Activated CD4-positive, alpha-beta T cell treated with anti-CD3 and anti-CD28 coated beads for 36 hours (primary cell): ENCODE measurements at regions not wholly inside any gene's neighbourhood (a gene's known extent, or its start where the extent isn't known, plus 50 kb on each side); places are given as distances from the start of the nearest gene placed in this dataset.

Experiments
- ATAC-seq: fragments of 200-7000 bp; cut with Tn5 transposase; one replicate; pipeline ENCODE4 v1.10.0; 2021; ENCODE audit warnings: mild to moderate bottlenecking, moderate library complexity
- CTCF ChIA-PET: fragments of 350-600 bp; sonication (Branson Sonifier 250); formaldehyde crosslinking; loops from one replicate; lab custom pipeline; 2021; ENCODE audit warnings: antibody characterized with exemption; lab: Charles Lee
- POLR2A ChIA-PET: fragments of 350-600 bp; sonication (Branson Sonifier 250); formaldehyde crosslinking; loops from one replicate; lab custom pipeline; 2021; ENCODE audit warnings: antibody characterized with exemption, inconsistent platforms; lab: Charles Lee
- DNase-seq: peaks from one replicate; pipeline ENCODE4 v3.0.0-alpha.2; 2020
- H3K27ac Mint-ChIP-seq: one replicate; pipeline ENCODE4 v1.8.0; 2021; ENCODE audit warnings: mixed read lengths
- H3K27me3 Mint-ChIP-seq: one replicate; pipeline ENCODE4 v1.8.0; 2021; ENCODE audit warnings: mixed read lengths
- H3K36me3 Mint-ChIP-seq: one replicate; pipeline ENCODE4 v1.8.0; 2021; ENCODE audit warnings: low read depth, mixed read lengths
- H3K4me1 Mint-ChIP-seq: one replicate; pipeline ENCODE4 v1.8.0; 2021; ENCODE audit warnings: mixed read lengths
- H3K4me3 Mint-ChIP-seq: one replicate; pipeline ENCODE4 v1.8.0; 2021; ENCODE audit warnings: mild to moderate bottlenecking, moderate library complexity, mixed read lengths
- H3K9me3 Mint-ChIP-seq: one replicate; pipeline ENCODE4 v1.8.0; 2021; ENCODE audit warnings: low read depth, mixed read lengths
- intact Hi-C, 2 experiments: fragments of 100-400 bp; cut with DNase I in 1 of 2; cut with micrococcal nuclease in 1 of 2; formaldehyde crosslinking; loops; one replicate each; pipeline versions ENCODE4 v1.14.2 to v1.15.1; 2022 to 2024; cut with DNase I, micrococcal nuclease

DNA sequence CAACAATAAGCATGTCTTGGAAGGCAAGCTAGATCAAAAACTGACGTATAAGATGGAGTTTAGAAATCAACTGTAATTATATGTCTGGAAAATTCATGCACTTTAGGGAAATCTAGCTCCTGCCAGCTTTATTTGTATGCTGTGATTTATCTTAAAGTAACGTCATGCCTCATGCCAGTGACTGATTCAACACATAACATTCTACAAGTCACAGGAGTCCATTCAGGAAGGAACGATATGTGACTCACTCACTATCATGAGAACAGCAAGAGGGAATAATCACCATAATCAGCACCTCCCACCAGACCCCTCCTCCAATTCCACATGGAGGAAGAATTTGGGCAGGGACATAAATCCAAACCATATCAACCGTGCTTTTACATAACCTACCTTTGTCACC, 682.4 kb upstream of the ADAMTS5 start:
- DNase-seq (no peak), ATAC-seq (no peak)
- H3K27me3 Mint-ChIP-seq: no peaks in the 10 kb centered on the region
- POLR2A ChIA-PET: no interaction called here
- no peaks in the 10 kb centered on the region for H3K4me1 Mint-ChIP-seq
- no peak overlapping the region for H3K27ac Mint-ChIP-seq
- H3K4me3 Mint-ChIP-seq: no peak overlapping the region
- intact Hi-C loops: no loop called here
- H3K9me3 Mint-ChIP-seq: peaks cover 3% of the 10 kb centered on the region
- no peaks in the 10 kb centered on the region for H3K36me3 Mint-ChIP-seq
- CTCF ChIA-PET: no interaction called here

GRCh38 chr21:27648560-27648959, 681.7 kb upstream of the ADAMTS5 start:
- intact Hi-C loops: no loop called here
- H3K36me3 Mint-ChIP-seq: no peaks in the 10 kb centered on the region
- no peaks in the 10 kb centered on the region for H3K27me3 Mint-ChIP-seq
- DNase-seq (no peak), ATAC-seq (no peak)
- ChIA-PET CTCF (no interaction called here), POLR2A (no interaction called here)
- no peak overlapping the region for H3K27ac Mint-ChIP-seq
- no peak overlapping the region for H3K4me3 Mint-ChIP-seq
- H3K4me1 Mint-ChIP-seq: no peaks in the 10 kb centered on the region
- H3K9me3 Mint-ChIP-seq: peaks cover 3% of the 10 kb centered on the region

DNA sequence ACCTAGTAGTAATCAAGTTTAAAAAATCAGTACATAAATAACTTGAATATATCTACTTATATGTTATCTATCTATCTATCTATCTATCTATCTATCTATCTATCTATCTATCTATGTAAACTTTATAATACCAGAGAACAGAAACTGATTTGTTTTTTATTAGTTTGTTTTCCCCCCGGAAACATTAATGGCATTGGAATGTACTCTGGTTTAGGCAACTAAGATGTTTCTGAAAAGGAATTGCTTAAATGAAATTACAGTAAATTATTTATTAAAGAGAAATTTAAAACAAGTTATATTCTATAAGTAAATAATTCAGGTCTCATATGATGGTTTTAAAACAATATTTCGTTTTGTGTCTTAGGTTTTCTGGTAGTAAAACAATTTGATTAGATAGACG, 681.0 kb upstream of the ADAMTS5 start:
- Mint-ChIP-seq H3K36me3 (no peaks in the 10 kb centered on the region), H3K4me3 (no peak overlapping the region), H3K27me3 (no peaks in the 10 kb centered on the region), H3K27ac (no peak overlapping the region), H3K9me3 (peaks cover 3% of the 10 kb centered on the region), H3K4me1 (no peaks in the 10 kb centered on the region)
- ChIA-PET CTCF (no interaction called here), POLR2A (no interaction called here)
- DNase-seq (no peak), ATAC-seq (no peak)
- intact Hi-C loops: no loop called here

GRCh38 chr21:27647401-27647800, 680.5 kb upstream of the ADAMTS5 start:
- DNase-seq: no peak
- no peaks in the 10 kb centered on the region for H3K36me3 Mint-ChIP-seq
- peaks cover 3% of the 10 kb centered on the region for H3K9me3 Mint-ChIP-seq
- ATAC-seq: no peak
- H3K4me1 Mint-ChIP-seq: no peaks in the 10 kb centered on the region
- no peak overlapping the region for H3K27ac Mint-ChIP-seq
- no peak overlapping the region for H3K4me3 Mint-ChIP-seq
- CTCF ChIA-PET: no interaction called here
- intact Hi-C loops: no loop called here
- POLR2A ChIA-PET: no interaction called here
- H3K27me3 Mint-ChIP-seq: no peaks in the 10 kb centered on the region

DNA sequence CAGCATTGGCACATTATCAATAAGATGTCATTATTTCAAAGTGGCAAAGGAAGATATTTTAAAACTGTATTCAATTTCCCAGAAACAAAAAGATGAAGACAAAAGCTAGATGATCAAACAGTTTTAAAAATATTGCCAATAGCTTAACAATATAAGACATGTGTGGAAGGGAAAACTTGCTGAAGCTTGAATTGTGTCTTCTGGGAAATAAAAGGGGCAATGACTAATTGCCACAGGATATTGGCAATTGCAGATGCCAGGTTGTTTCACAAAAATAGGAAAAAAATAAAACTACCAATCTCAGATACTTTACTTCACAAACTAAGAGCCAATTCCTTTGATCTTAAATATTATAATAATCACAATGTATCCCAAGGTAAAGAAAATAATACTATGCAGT, 679.8 kb upstream of the ADAMTS5 start:
- Mint-ChIP-seq H3K9me3 (peaks cover 3% of the 10 kb centered on the region), H3K36me3 (no peaks in the 10 kb centered on the region), H3K4me1 (no peaks in the 10 kb centered on the region), H3K4me3 (no peak overlapping the region), H3K27ac (no peak overlapping the region), H3K27me3 (no peaks in the 10 kb centered on the region)
- DNase-seq: no peak
- no peak for ATAC-seq
- ChIA-PET POLR2A (no interaction called here), CTCF (no interaction called here)
- intact Hi-C loops: no loop called here

GRCh38 chr21:27646056-27646455, 679.2 kb upstream of the ADAMTS5 start:
- ATAC-seq (no peak), DNase-seq (no peak)
- CTCF ChIA-PET: no interaction called here
- peaks cover 3% of the 10 kb centered on the region for H3K9me3 Mint-ChIP-seq
- POLR2A ChIA-PET: no interaction called here
- no peak overlapping the region for H3K4me3 Mint-ChIP-seq
- no peaks in the 10 kb centered on the region for H3K36me3 Mint-ChIP-seq
- intact Hi-C loops: no loop called here
- no peaks in the 10 kb centered on the region for H3K27me3 Mint-ChIP-seq
- no peak overlapping the region for H3K27ac Mint-ChIP-seq
- no peaks in the 10 kb centered on the region for H3K4me1 Mint-ChIP-seq

- Mint-ChIP-seq H3K4me1 (no peaks in the 10 kb centered on the region), H3K27ac (no peak overlapping the region), H3K27me3 (no peaks in the 10 kb centered on the region), H3K4me3 (no peak overlapping the region), H3K36me3 (no peaks in the 10 kb centered on the region), H3K9me3 (no peaks in the 10 kb centered on the region)
- CTCF ChIA-PET: interaction anchor here (0.6 kb wide), 1 partner anchor 188 kb away, joined by 3 read pairs; no protein-coding TSS in a partner anchor
- no peak for ATAC-seq
- intact Hi-C loops: no loop called here
- POLR2A ChIA-PET: no interaction called here
- no peak for DNase-seq
These were observed 678.4 kb upstream of the ADAMTS5 start for GRCh38 chr21:27645285-27645684.

- Mint-ChIP-seq H3K36me3 (no peaks in the 10 kb centered on the region), H3K4me1 (no peaks in the 10 kb centered on the region), H3K9me3 (no peaks in the 10 kb centered on the region), H3K27me3 (no peaks in the 10 kb centered on the region), H3K4me3 (no peak overlapping the region), H3K27ac (no peak overlapping the region)
- ATAC-seq: no peak
- DNase-seq: no peak
- intact Hi-C loops: no loop called here
- CTCF ChIA-PET: no interaction called here
- POLR2A ChIA-PET: no interaction called here
These were observed 676.4 kb upstream of the ADAMTS5 start for GRCh38 chr21:27643326-27643725.

- intact Hi-C loops: no loop called here
- ATAC-seq (no peak), DNase-seq (no peak)
- no peaks in the 10 kb centered on the region for H3K4me1 Mint-ChIP-seq
- H3K27me3 Mint-ChIP-seq: no peaks in the 10 kb centered on the region
- H3K36me3 Mint-ChIP-seq: no peaks in the 10 kb centered on the region
- CTCF ChIA-PET: no interaction called here
- H3K9me3 Mint-ChIP-seq: no peaks in the 10 kb centered on the region
- H3K27ac Mint-ChIP-seq: no peak overlapping the region
- H3K4me3 Mint-ChIP-seq: no peak overlapping the region
- POLR2A ChIA-PET: no interaction called here
These were observed 672.4 kb upstream of the ADAMTS5 start for GRCh38 chr21:27639286-27639685.

DNA sequence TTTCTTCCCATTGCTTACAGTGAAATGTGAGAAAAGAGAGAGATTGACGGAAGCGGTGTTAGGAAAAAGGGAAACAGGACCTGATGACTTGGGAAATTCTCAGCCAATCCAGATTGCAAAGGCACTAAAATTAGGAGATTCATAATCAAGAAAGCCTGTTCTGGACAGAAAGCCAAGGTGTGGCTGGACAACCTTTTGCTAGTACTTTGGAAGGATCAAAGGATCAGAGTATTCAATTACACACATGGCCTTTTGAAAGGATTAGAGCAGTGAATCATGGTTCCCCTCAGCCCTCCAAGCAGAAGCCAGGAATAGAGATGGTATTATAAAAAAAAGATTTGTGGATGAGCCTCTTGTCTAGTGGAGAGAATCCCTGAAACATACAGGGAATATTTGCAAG, 669.8 kb upstream of the ADAMTS5 start:
- intact Hi-C loops: no loop called here
- H3K27ac Mint-ChIP-seq: no peak overlapping the region
- no peak for ATAC-seq
- no peak overlapping the region for H3K4me3 Mint-ChIP-seq
- H3K4me1 Mint-ChIP-seq: no peaks in the 10 kb centered on the region
- POLR2A ChIA-PET: no interaction called here
- no peaks in the 10 kb centered on the region for H3K27me3 Mint-ChIP-seq
- no peaks in the 10 kb centered on the region for H3K9me3 Mint-ChIP-seq
- no peak for DNase-seq
- CTCF ChIA-PET: no interaction called here
- H3K36me3 Mint-ChIP-seq: no peaks in the 10 kb centered on the region

DNA sequence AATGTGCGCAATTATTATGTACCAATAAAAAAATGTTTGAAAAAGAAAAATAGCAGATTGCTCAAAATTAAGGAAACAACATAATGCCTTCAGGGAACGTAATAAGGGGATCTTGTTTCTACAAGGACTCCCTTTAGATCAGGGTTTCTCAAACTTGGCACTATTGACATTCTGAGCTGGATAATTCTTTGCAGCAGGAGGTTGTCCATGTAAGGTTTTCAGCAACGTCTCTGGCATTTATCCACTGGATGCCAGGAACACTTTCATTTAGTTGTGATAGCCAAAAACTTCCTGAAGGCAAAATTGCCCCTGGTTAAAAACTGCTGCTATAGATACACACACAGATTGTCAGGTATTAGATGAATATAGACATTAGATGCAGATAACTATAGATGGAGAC, 666.7 kb upstream of the ADAMTS5 start:
- no peaks in the 10 kb centered on the region for H3K36me3 Mint-ChIP-seq
- DNase-seq (no peak), ATAC-seq (no peak)
- H3K4me1 Mint-ChIP-seq: no peaks in the 10 kb centered on the region
- CTCF ChIA-PET: no interaction called here
- POLR2A ChIA-PET: no interaction called here
- intact Hi-C loops: no loop called here
- H3K27ac Mint-ChIP-seq: no peak overlapping the region
- H3K9me3 Mint-ChIP-seq: peaks cover 3% of the 10 kb centered on the region
- H3K27me3 Mint-ChIP-seq: no peaks in the 10 kb centered on the region
- no peak overlapping the region for H3K4me3 Mint-ChIP-seq

DNA sequence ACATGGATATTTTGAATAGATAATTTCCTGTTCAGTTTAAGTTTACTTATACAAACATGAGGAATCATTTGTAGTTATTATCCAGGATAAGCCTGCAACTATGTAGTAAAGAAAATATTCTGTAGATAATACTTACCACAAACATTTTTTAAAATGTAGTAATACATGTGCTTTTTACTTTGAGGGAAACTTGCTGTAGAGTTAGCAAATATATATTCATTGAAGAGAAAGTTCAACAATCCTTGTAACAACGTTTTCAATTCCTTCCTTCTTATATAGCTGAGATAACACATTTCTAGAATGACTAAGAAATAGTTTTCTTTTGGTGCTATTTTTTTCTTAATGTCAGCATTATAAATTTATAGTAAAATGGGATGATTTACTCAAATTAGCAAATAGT, 664.6 kb upstream of the ADAMTS5 start:
- intact Hi-C loops: no loop called here
- ATAC-seq (no peak), DNase-seq (no peak)
- Mint-ChIP-seq H3K9me3 (peaks cover 3% of the 10 kb centered on the region), H3K4me3 (no peak overlapping the region), H3K27ac (no peak overlapping the region), H3K4me1 (no peaks in the 10 kb centered on the region), H3K36me3 (no peaks in the 10 kb centered on the region), H3K27me3 (no peaks in the 10 kb centered on the region)
- ChIA-PET CTCF (no interaction called here), POLR2A (no interaction called here)

DNA sequence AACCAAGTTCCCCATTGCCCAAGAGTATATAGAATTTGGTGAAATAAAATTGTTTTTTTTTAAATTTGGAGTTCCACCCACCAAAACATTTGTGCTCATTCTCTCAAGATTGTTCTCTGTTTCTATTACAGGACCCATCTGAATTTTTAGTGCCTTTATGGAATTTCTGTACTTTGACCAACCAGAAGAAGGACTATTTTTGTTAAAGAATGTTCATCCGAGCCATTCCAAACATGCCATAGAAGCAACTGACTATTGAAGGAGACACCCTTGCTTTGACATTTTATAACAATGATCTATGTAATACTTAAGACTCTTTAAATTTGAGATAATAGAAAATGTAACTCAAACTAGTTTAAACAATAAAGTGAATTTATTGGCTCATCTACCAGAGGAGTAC, 655.7 kb upstream of the ADAMTS5 start:
- H3K36me3 Mint-ChIP-seq: no peaks in the 10 kb centered on the region
- H3K4me3 Mint-ChIP-seq: no peak overlapping the region
- no peaks in the 10 kb centered on the region for H3K27me3 Mint-ChIP-seq
- no peaks in the 10 kb centered on the region for H3K4me1 Mint-ChIP-seq
- intact Hi-C loops: no loop called here
- ATAC-seq (no peak), DNase-seq (no peak)
- peaks cover 7% of the 10 kb centered on the region for H3K9me3 Mint-ChIP-seq
- no peak overlapping the region for H3K27ac Mint-ChIP-seq
- POLR2A ChIA-PET: no interaction called here
- CTCF ChIA-PET: no interaction called here
